Prostate gland (tissue), 2 donors: ENCODE measurements at regions not wholly inside any gene's neighbourhood (a gene's known extent, or its start where the extent isn't known, plus 50 kb on each side); places are given as distances from the start of the nearest gene placed in this dataset.

Experiments used
- DNase-seq: peaks from one replicate; pipeline ENCODE4 v3.0.0-alpha.2; 2019; ENCODE audit warnings: low spot score
- H3K27ac ChIP-seq, 2 donors: fragments of 200-600 bp; sonication (generic); 2 replicates each; pipeline ENCODE4 v1.5.1; 2017 to 2019
- H3K27me3 ChIP-seq: fragments of 200-600 bp; sonication (generic); replicated peaks from 2 replicates; pipeline ENCODE4 v1.5.1; 2019; ENCODE audit not compliant: insufficient read depth
- H3K36me3 ChIP-seq, 2 donors: fragments of 200-600 bp; sonication (generic); 1 replicate in 1 of 2; 2 replicates in 1 of 2; pipeline versions ENCODE4 v1.5.1 to v1.8.1; 2017 to 2019
- H3K4me1 ChIP-seq: fragments of 200-600 bp; sonication (generic); replicated peaks from 2 replicates; pipeline ENCODE4 v1.5.1; 2019
- H3K4me3 ChIP-seq, 2 donors: fragments of 200-600 bp; sonication (generic); 2 replicates each; pipeline ENCODE4 v1.5.1; 2017 to 2019
- H3K9me3 ChIP-seq: fragments of 200-600 bp; sonication (generic); 2 replicates; pipeline ENCODE4 v1.5.1; 2017
- POLR2A ChIP-seq: fragments of 450-650 bp; IDR thresholded peaks from one replicate; pipeline ENCODE4 v1.6.1; 2016; ENCODE audit warnings: antibody characterized with exemption, mild to moderate bottlenecking
- POLR2AphosphoS5 ChIP-seq: sonication (generic); formaldehyde crosslinking; IDR thresholded peaks from one replicate; pipeline ENCODE4 v1.6.1; 2017; ENCODE audit warnings: antibody characterized with exemption
- WGBS: methylation state at CpG from one replicate; pipeline ENCODE4 v1.1.5; 2018; 5-methylcytosine and 5-hydroxymethylcytosine counted together
- intact Hi-C: fragments of 100-400 bp; cut with DNase I; formaldehyde crosslinking; loops from one replicate; pipeline ENCODE4 v1.14.2; 2022
- TF ChIP-seq, protein P1 (sequence below), 4 experiments: fragments of 200-600 bp in 2 of 4; fragments of 450-650 bp in 2 of 4; sonication (generic) in 2 of 4; IDR thresholded peaks; 1 replicate in 3 of 4; 2 replicates in 1 of 4; pipeline ENCODE4 v1.5.1; 2016 to 2019; ENCODE audit warnings: antibody characterized with exemption in 4 of 4, mild to moderate bottlenecking in 2 of 4, moderate library complexity in 2 of 4

- no peak for DNase-seq
- Histone ChIP-seq H3K27ac (no peak overlapping the region), H3K9me3 (no peaks in the 10 kb centered on the region), H3K27me3 (no peaks in the 10 kb centered on the region), H3K36me3 (no peaks in the 10 kb centered on the region), H3K4me3 (no peak overlapping the region), H3K4me1 (no peaks in the 10 kb centered on the region)
- TF ChIP-seq POLR2A, result no peak
- no peak for TF ChIP-seq POLR2AphosphoS5
- 93% methylated on average over 24 of the region's 24 CpGs for WGBS
- intact Hi-C loops, result no loop called here
Measured at GRCh38 chr2:9137379-9138150, 69.0 kb upstream of the ASAP2 start.

DNA sequence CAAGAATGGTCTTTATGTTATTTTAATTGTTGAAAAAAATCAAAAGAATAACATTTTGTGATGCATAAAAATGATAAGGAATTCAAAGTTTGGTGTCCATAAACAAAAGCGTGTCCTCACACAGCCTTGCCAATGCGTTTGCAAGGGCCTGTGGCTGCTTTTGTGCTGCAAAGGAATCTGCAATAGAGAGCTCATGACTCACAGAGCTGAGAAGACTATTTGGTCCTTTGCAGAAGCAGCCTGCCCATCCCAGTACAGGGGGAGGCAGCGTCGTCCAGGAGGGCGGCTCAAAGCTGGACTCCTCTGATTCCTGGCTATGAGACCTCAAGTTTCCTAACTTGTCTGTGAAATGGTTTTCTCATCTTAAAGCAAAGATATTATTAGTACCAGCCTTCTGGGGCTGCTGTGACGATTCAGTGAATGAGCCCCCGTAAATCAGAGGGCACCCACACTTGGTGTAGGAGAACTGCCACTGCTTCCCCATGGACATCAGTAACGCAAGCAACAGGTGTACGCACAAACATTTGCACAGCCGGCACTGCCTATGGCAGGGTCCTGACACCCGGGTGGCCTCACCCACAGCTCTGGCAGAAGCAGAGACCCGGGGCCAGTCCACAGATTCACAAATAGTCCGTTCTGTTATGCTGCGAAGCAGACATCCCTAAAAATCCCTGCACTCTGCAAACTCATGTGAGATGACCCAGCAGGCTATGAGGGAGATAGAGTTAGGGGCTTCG, 70.6 kb upstream of the ASAP2 start:
- Histone ChIP-seq H3K4me1 (no peaks in the 10 kb centered on the region), H3K36me3 (no peaks in the 10 kb centered on the region), H3K4me3 (no peak overlapping the region), H3K27ac (no peak overlapping the region), H3K9me3 (no peaks in the 10 kb centered on the region), H3K27me3 (no peaks in the 10 kb centered on the region)
- intact Hi-C loops, result no loop called here
- TF ChIP-seq POLR2A, result no peak
- WGBS, result 75% methylated on average over 15 of the region's 15 CpGs
- DNase-seq, result no peak

- WGBS, result 97% methylated on average over 8 of the region's 8 CpGs
Measured at GRCh38 chr2:9127316-9127715, 79.3 kb upstream of the ASAP2 start.

DNA sequence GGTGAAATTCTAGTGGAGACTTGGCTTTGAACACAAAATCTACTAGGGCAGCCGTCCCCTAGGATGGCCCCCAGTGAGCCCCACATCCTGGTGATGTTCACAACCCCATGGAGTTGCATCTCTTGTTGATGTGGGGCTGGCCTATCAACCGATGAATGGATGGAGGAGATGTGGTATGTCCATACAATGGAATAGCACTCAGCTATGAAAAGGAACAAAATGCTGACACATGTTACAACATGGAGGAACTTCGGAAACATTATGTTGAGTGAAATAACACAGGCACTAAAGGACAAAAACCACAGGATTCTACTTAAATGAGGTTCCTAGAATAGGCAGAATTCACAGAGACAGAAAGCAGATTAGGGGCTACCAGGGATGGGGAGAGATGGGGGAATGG, 80.1 kb upstream of the ASAP2 start:
- Histone ChIP-seq H3K4me3 (no peak overlapping the region), H3K4me1 (no peaks in the 10 kb centered on the region), H3K36me3 (no peaks in the 10 kb centered on the region), H3K27me3 (no peaks in the 10 kb centered on the region), H3K9me3 (no peaks in the 10 kb centered on the region), H3K27ac (no peak overlapping the region)
- no peak for DNase-seq
- WGBS, result 100% methylated on average over 3 of the region's 3 CpGs
- intact Hi-C loops, result no loop called here
- TF ChIP-seq POLR2A (no peak), POLR2AphosphoS5 (no peak)
- TF ChIP-seq, protein P1, sequence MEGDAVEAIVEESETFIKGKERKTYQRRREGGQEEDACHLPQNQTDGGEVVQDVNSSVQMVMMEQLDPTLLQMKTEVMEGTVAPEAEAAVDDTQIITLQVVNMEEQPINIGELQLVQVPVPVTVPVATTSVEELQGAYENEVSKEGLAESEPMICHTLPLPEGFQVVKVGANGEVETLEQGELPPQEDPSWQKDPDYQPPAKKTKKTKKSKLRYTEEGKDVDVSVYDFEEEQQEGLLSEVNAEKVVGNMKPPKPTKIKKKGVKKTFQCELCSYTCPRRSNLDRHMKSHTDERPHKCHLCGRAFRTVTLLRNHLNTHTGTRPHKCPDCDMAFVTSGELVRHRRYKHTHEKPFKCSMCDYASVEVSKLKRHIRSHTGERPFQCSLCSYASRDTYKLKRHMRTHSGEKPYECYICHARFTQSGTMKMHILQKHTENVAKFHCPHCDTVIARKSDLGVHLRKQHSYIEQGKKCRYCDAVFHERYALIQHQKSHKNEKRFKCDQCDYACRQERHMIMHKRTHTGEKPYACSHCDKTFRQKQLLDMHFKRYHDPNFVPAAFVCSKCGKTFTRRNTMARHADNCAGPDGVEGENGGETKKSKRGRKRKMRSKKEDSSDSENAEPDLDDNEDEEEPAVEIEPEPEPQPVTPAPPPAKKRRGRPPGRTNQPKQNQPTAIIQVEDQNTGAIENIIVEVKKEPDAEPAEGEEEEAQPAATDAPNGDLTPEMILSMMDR (IDR thresholded peaks at IDR 0.05), result no peak

More at GRCh38 chr2:9127316-9127715, 79.3 kb upstream of the ASAP2 start:
- no peak overlapping the region for H3K27ac ChIP-seq
- no peaks in the 10 kb centered on the region for H3K9me3 ChIP-seq
- H3K4me1 ChIP-seq, result no peaks in the 10 kb centered on the region
- TF ChIP-seq POLR2A, result no peak
- TF ChIP-seq, protein P1 (IDR thresholded peaks at IDR 0.05), result no peak
- TF ChIP-seq POLR2AphosphoS5, result no peak
- H3K27me3 ChIP-seq, result no peaks in the 10 kb centered on the region
- no peak for DNase-seq
- intact Hi-C loops, result no loop called here
- no peaks in the 10 kb centered on the region for H3K36me3 ChIP-seq
- no peak overlapping the region for H3K4me3 ChIP-seq

DNA sequence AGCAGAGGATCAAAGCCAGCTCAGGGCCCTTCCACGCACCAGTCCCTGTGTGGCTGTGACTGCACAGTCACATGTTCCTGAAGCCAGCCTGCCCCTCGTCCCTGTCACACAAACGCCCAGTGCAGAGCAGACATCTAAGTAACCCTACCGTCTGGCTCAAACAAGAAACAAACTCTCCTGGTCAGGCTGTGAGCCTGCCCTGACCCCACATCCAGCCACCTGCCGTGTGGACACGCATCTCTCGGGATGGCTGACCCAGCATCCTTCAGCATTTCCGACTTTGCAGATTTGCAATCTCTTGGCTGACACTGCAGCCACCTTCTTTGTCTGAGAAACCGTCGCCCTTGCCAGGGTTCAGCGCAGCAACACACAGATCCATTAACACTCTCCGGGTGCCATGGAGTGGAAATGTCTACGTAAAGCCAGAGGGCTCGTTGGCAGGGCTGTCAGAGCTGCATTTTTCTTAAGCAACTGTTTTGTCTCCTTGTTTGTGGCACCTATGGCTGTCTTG, 82.3 kb upstream of the ASAP2 start:
- Histone ChIP-seq H3K36me3 (no peaks in the 10 kb centered on the region), H3K4me1 (no peaks in the 10 kb centered on the region), H3K4me3 (no peak overlapping the region), H3K27me3 (no peaks in the 10 kb centered on the region), H3K9me3 (no peaks in the 10 kb centered on the region), H3K27ac (no peak overlapping the region)
- TF ChIP-seq, protein P1 (IDR thresholded peaks at IDR 0.05), result no peak
- TF ChIP-seq POLR2A, result no peak
- no peak for TF ChIP-seq POLR2AphosphoS5
- no peak for DNase-seq
- WGBS, result 74% methylated on average over 14 of the region's 14 CpGs
- intact Hi-C loops, result no loop called here
